LHCN-M2 (cell line): ENCODE measurements at regions not wholly inside any gene's neighbourhood (a gene's known extent, or its start where the extent isn't known, plus 50 kb on each side); places are given as distances from the start of the nearest gene placed in this dataset.

Experiments used
- DNase-seq: peaks from one replicate; pipeline ENCODE4 v3.0.0-alpha.2; 2012; ENCODE audit warnings: low read depth

GRCh38 chr6:105664931-105665330, 262.0 kb upstream of the PREP start:
- no peak for DNase-seq

- no peak for DNase-seq
Observed at GRCh38 chr6:105651969-105652368, 249.1 kb upstream of the PREP start.

- no peak for DNase-seq
Observed at GRCh38 chr6:105650347-105650746, 247.5 kb upstream of the PREP start.

GRCh38 chr6:105649192-105649591, 246.3 kb upstream of the PREP start:
- DNase-seq = no peak

GRCh38 chr6:105648276-105648675, 245.4 kb upstream of the PREP start:
- DNase-seq = no peak

GRCh38 chr6:105646391-105646867, 243.5 kb upstream of the PREP start:
- peak; percentile 61 for DNase-seq

- no peak for DNase-seq
Observed at GRCh38 chr6:105645958-105646357, 243.1 kb upstream of the PREP start.

- DNase-seq = no peak
Observed at GRCh38 chr6:105645156-105645555, 242.3 kb upstream of the PREP start.

GRCh38 chr6:105644691-105645090, 241.8 kb upstream of the PREP start:
- DNase-seq = no peak

GRCh38 chr6:105644073-105644489, 241.2 kb upstream of the PREP start:
- peak; percentile 14 for DNase-seq

GRCh38 chr6:105642708-105643107, 239.8 kb upstream of the PREP start:
- peak; percentile 47 for DNase-seq

GRCh38 chr6:105641504-105641903, 238.6 kb upstream of the PREP start:
- no peak for DNase-seq

- DNase-seq = no peak
Observed at GRCh38 chr6:105639124-105639523, 236.2 kb upstream of the PREP start.

GRCh38 chr6:105633814-105634213, 230.9 kb upstream of the PREP start:
- DNase-seq = no peak

GRCh38 chr6:105628156-105628860, 225.4 kb upstream of the PREP start:
- DNase-seq = no peak

GRCh38 chr6:105626295-105627158, 223.6 kb upstream of the PREP start:
- DNase-seq = no peak

GRCh38 chr6:105624021-105624420, 221.1 kb upstream of the PREP start:
- DNase-seq = no peak

- no peak for DNase-seq
Observed at GRCh38 chr6:105622226-105622625, 219.3 kb upstream of the PREP start.

- DNase-seq = no peak
Observed at GRCh38 chr6:105621564-105622175, 218.8 kb upstream of the PREP start.

- DNase-seq = no peak
Observed at GRCh38 chr6:105620878-105621277, 218.0 kb upstream of the PREP start.

- DNase-seq = no peak
Observed at GRCh38 chr6:105619971-105620741, 217.3 kb upstream of the PREP start.

- no peak for DNase-seq
Observed at GRCh38 chr6:105618247-105618646, 215.4 kb upstream of the PREP start.
